ENCODE measurements at regions not wholly inside any gene's neighbourhood (a gene's known extent, or its start where the extent isn't known, plus 50 kb on each side); places are given as distances from the start of the nearest gene placed in this dataset.

DNA sequence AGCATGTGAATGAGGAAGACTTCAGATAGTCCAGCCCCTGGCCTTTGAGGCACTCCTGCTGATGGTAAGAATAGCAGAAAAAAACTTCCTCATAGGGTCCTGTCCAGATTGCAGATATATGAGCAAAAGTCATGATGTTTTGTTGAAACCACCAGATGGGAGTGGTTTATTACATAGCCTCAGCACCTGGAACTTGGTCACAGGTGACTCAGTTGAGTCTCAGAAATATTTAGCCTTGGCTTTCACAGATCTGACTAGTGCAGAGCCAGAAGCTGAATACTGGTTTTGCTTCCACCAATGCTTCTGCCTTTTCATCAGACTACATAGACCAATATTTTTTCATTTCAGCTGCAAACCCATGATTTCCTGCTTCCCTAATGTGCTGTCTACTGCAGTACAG is 994.9 kb upstream of the SLIT2 start:
- no peak overlapping the region for H3K4me3 ChIP-seq
- intact Hi-C loops (cut with DNase I) = no loop called here
- no peaks in the 10 kb centered on the region for H3K4me1 ChIP-seq (ENCODE audit: insufficient read depth)
- no peak for DNase-seq
- H3K27me3 ChIP-seq = no peaks in the 10 kb centered on the region
- TF ChIP-seq EP300 (IDR thresholded peaks at IDR 0.05) (no peak), POLR2A (IDR thresholded peaks at IDR 0.05) (no peak)
- TF ChIP-seq, protein P1, sequence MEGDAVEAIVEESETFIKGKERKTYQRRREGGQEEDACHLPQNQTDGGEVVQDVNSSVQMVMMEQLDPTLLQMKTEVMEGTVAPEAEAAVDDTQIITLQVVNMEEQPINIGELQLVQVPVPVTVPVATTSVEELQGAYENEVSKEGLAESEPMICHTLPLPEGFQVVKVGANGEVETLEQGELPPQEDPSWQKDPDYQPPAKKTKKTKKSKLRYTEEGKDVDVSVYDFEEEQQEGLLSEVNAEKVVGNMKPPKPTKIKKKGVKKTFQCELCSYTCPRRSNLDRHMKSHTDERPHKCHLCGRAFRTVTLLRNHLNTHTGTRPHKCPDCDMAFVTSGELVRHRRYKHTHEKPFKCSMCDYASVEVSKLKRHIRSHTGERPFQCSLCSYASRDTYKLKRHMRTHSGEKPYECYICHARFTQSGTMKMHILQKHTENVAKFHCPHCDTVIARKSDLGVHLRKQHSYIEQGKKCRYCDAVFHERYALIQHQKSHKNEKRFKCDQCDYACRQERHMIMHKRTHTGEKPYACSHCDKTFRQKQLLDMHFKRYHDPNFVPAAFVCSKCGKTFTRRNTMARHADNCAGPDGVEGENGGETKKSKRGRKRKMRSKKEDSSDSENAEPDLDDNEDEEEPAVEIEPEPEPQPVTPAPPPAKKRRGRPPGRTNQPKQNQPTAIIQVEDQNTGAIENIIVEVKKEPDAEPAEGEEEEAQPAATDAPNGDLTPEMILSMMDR (IDR thresholded peaks at IDR 0.05) = no peak
- H3K36me3 ChIP-seq = no peaks in the 10 kb centered on the region
- no peaks in the 10 kb centered on the region for H3K9me3 ChIP-seq
- no peak overlapping the region for H3K27ac ChIP-seq

DNA sequence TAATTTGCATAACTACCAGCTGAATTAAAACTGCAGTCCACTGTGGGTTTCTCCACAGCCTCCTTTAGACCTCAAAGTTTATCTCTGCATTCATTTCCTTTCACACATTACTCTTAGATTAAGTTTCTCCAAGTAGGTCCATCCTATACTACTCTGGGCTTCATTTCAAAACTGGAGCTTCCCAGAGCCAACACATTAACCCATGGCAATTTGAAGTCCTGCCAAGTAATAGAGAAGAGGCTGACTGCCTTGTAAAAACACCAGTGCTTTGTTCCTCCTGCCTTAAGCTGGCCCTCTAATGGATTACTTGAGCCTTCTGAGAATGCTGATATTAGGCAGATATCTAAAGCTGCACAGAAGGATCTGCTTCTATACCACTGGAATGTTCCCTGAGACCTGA is 997.2 kb upstream of the SLIT2 start:
- Histone ChIP-seq H3K27ac (no peak overlapping the region), H3K36me3 (no peaks in the 10 kb centered on the region), H3K4me3 (no peak overlapping the region), H3K9me3 (no peaks in the 10 kb centered on the region), H3K4me1 (ENCODE audit: insufficient read depth) (no peaks in the 10 kb centered on the region), H3K27me3 (no peaks in the 10 kb centered on the region)
- no peak for DNase-seq
- intact Hi-C loops (cut with DNase I) = no loop called here
- no peak for TF ChIP-seq POLR2A (IDR thresholded peaks at IDR 0.05)
- TF ChIP-seq EP300 (IDR thresholded peaks at IDR 0.05) = no peak
- TF ChIP-seq, protein P1 (IDR thresholded peaks at IDR 0.05) = no peak

DNA sequence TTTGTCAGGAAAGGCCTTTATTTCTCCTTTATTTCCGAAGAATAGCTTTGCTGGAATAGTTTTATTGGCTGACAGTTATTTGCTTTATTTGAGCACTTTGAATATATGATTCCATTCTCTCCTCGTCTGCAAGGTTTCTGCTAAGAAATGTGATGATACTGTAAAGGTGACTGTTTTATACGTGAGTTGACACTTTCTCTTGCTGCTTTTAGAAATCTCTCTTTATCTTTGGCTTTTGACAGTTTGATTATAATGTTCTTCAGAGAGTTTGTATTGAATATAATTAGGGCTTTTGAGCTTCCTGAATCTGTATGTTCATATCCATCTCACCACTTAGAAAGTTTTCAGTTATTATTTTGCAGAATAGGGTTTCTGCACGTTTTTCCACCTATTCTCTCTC is 1003.7 kb upstream of the SLIT2 start:
- Histone ChIP-seq H3K4me1 (ENCODE audit: insufficient read depth) (no peaks in the 10 kb centered on the region), H3K9me3 (no peaks in the 10 kb centered on the region), H3K27me3 (no peaks in the 10 kb centered on the region), H3K4me3 (no peak overlapping the region), H3K36me3 (no peaks in the 10 kb centered on the region), H3K27ac (no peak overlapping the region)
- intact Hi-C loops (cut with DNase I) = no loop called here
- WGBS, 3 donors = 78 to 81% (median 79%) methylated on average over 4 of the region's 4 CpGs
- TF ChIP-seq EP300 (IDR thresholded peaks at IDR 0.05) (no peak), POLR2A (IDR thresholded peaks at IDR 0.05) (no peak)
- TF ChIP-seq, protein P1 (IDR thresholded peaks at IDR 0.05) = no peak
- DNase-seq = no peak

DNA sequence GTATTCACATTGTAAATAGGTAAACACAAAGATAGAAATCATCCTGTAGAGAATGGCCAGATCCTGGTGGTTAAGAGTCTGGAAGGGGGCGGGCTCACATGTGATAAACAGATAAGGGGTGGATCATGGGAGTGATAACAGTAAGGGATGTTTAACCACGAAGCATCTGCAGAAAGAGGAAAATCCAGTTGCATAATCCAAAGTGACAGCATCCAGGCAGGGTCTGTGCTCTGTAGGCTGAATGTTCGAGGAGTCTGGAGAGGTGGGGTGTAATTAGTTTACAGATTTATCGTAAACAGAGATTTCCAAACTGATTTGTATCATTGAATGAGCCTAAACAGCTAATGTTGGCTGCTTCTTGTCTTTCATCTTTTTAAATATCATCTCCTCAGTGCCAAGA is 1009.8 kb upstream of the SLIT2 start:
- TF ChIP-seq EP300 (IDR thresholded peaks at IDR 0.05) (no peak), POLR2A (IDR thresholded peaks at IDR 0.05) (no peak)
- TF ChIP-seq, protein P1 (IDR thresholded peaks at IDR 0.05) = no peak
- no peaks in the 10 kb centered on the region for H3K9me3 ChIP-seq
- intact Hi-C loops (cut with DNase I) = no loop called here
- DNase-seq = no peak
- H3K27me3 ChIP-seq = no peaks in the 10 kb centered on the region
- H3K36me3 ChIP-seq = no peaks in the 10 kb centered on the region
- H3K4me1 ChIP-seq (ENCODE audit: insufficient read depth) = no peaks in the 10 kb centered on the region
- H3K27ac ChIP-seq = no peak overlapping the region
- H3K4me3 ChIP-seq = no peak overlapping the region
- 77 to 86% (median 82%) methylated on average over 4 of the region's 4 CpGs for WGBS, 3 donors

DNA sequence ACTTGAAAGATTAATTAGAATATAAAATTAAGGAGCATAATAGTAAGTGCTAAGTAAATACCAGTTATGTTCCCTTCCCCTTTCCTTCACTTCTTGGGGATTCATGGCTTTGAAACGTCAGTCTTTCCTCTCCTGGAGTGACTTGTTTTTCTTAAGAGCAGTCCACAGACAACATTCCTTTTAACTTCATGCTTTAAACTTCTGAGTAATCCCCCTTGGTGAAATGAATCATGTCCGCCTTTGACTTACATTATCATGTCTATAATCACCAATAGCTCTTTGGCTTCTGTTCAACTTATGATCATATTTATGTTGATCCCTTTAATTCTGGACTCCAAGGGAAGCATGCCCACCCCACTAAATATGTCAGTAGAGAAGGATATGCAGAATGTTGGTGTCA is 1012.1 kb upstream of the SLIT2 start:
- intact Hi-C loops (cut with DNase I) = no loop called here
- WGBS, 3 donors = 65 to 81% (median 77%) methylated on average over 2 of the region's 2 CpGs
- no peak overlapping the region for H3K27ac ChIP-seq
- no peak overlapping the region for H3K4me3 ChIP-seq
- no peaks in the 10 kb centered on the region for H3K36me3 ChIP-seq
- H3K9me3 ChIP-seq = no peaks in the 10 kb centered on the region
- no peaks in the 10 kb centered on the region for H3K4me1 ChIP-seq (ENCODE audit: insufficient read depth)
- DNase-seq = no peak
- TF ChIP-seq EP300 (IDR thresholded peaks at IDR 0.05) (no peak), POLR2A (IDR thresholded peaks at IDR 0.05) (no peak)
- TF ChIP-seq, protein P1 (IDR thresholded peaks at IDR 0.05) = no peak
- H3K27me3 ChIP-seq = no peaks in the 10 kb centered on the region
